ENCODE measurements at regions not wholly inside any gene's neighbourhood (a gene's known extent, or its start where the extent isn't known, plus 50 kb on each side); places are given as distances from the start of the nearest gene placed in this dataset.
"Not testable (repeated sequence)": the region's sequence is repeated elsewhere in the genome, so short reads cannot be mapped to it uniquely, and the experiment has no call there.

- no peak for DNase-seq (ENCODE audit: low read depth)
Measured at GRCh38 chr6:151671195-151671594, 136.3 kb upstream of the ESR1 start.

GRCh38 chr6:151674578-151674977 lies 132.9 kb upstream of the ESR1 start:
- DNase-seq (ENCODE audit: low read depth) = no peak

GRCh38 chr6:151675746-151676459 lies 131.6 kb upstream of the ESR1 start:
- DNase-seq (ENCODE audit: low read depth) = peak; percentile 35

GRCh38 chr6:151676460-151676945 lies 131.0 kb upstream of the ESR1 start:
- no peak for DNase-seq (ENCODE audit: low read depth)

GRCh38 chr6:151677404-151677803 lies 130.1 kb upstream of the ESR1 start:
- no peak for DNase-seq (ENCODE audit: low read depth)

- DNase-seq (ENCODE audit: low read depth) = peak; percentile 76
Measured at GRCh38 chr6:151679081-151679480, 128.4 kb upstream of the ESR1 start.

GRCh38 chr6:151679941-151680340 lies 127.5 kb upstream of the ESR1 start:
- no peak for DNase-seq (ENCODE audit: low read depth)

GRCh38 chr6:151680846-151681432 lies 126.5 kb upstream of the ESR1 start:
- no peak for DNase-seq (ENCODE audit: low read depth)

- peak; percentile 11 for DNase-seq (ENCODE audit: low read depth)
Measured at GRCh38 chr6:151681433-151682059, 125.9 kb upstream of the ESR1 start.

GRCh38 chr6:151682251-151682650 lies 125.2 kb upstream of the ESR1 start:
- DNase-seq (ENCODE audit: low read depth) = no peak

GRCh38 chr6:151682922-151683321 lies 124.6 kb upstream of the ESR1 start:
- DNase-seq (ENCODE audit: low read depth) = no peak

- DNase-seq (ENCODE audit: low read depth) = no peak
Measured at GRCh38 chr6:151683381-151683780, 124.1 kb upstream of the ESR1 start.

- no peak for DNase-seq (ENCODE audit: low read depth)
Measured at GRCh38 chr6:151689499-151690201, 117.8 kb upstream of the ESR1 start.

- DNase-seq (ENCODE audit: low read depth) = peak; percentile 11
Measured at GRCh38 chr6:151690303-151690702, 117.2 kb upstream of the ESR1 start.

- peak; percentile 62 for DNase-seq (ENCODE audit: low read depth)
Measured at GRCh38 chr6:151690768-151691562, 116.5 kb upstream of the ESR1 start.

- DNase-seq (ENCODE audit: low read depth) = no peak
Measured at GRCh38 chr6:151692216-151692615, 115.3 kb upstream of the ESR1 start.

GRCh38 chr6:151693366-151693765 lies 114.1 kb upstream of the ESR1 start:
- no peak for DNase-seq (ENCODE audit: low read depth)

GRCh38 chr6:151695156-151695555 lies 112.3 kb upstream of the ESR1 start:
- DNase-seq (ENCODE audit: low read depth) = no peak

- DNase-seq (ENCODE audit: low read depth) = not testable (repeated sequence)
Measured at GRCh38 chr6:151696302-151696701, 111.2 kb upstream of the ESR1 start.

GRCh38 chr6:151698931-151699700 lies 108.4 kb upstream of the ESR1 start:
- no peak for DNase-seq (ENCODE audit: low read depth)

GRCh38 chr6:151699719-151700118 lies 107.8 kb upstream of the ESR1 start:
- no peak for DNase-seq (ENCODE audit: low read depth)
